A673 (cell line): ENCODE measurements at regions not wholly inside any gene's neighbourhood (a gene's known extent, or its start where the extent isn't known, plus 50 kb on each side); places are given as distances from the start of the nearest gene placed in this dataset.

ENCODE experiments used
- BruUV-seq: library from RNA; stranded (reverse); fragments of 400-500 nt; replicated peaks from 2 replicates; lab custom pipeline; 2021; lab: Mats Ljungman, UMichigan
- CTCF ChIA-PET: fragments of 300-600 bp; sonication (Branson Sonifier 250); formaldehyde crosslinking; loops from one replicate; lab custom pipeline; 2022; ENCODE audit warnings: antibody characterized with exemption; lab: Charles Lee
- POLR2A ChIA-PET: fragments of 300-600 bp; sonication (Branson Sonifier 250); formaldehyde crosslinking; loops from one replicate; lab custom pipeline; 2022; ENCODE audit warnings: antibody characterized with exemption; ENCODE audit not compliant: low non-redundant PET; lab: Charles Lee
- DNase-seq: peaks from one replicate; pipeline ENCODE4 v3.0.0-alpha.2; 2015; ENCODE audit warnings: low spot score
- H3K27ac ChIP-seq: fragments of 200-600 bp; sonication (generic); 2 replicates; pipeline ENCODE4 v1.5.1; 2016; ENCODE audit warnings: mixed run types, low read depth, mild to moderate bottlenecking, mixed read lengths, antibody characterized with exemption, low read length; ENCODE audit not compliant: poor library complexity, severe bottlenecking
- H3K27me3 ChIP-seq: fragments of 200-600 bp; sonication (generic); replicated peaks from 2 replicates; pipeline ENCODE4 v1.6.1; 2017; ENCODE audit warnings: mixed run types, low read depth, mild to moderate bottlenecking, mixed read lengths, antibody characterized with exemption, low read length; ENCODE audit not compliant: insufficient read depth, poor library complexity
- H3K36me3 ChIP-seq: fragments of 200-600 bp; sonication (generic); 2 replicates; pipeline ENCODE4 v1.6.1; 2016; ENCODE audit warnings: mixed run types, mild to moderate bottlenecking, mixed read lengths, antibody characterized with exemption, low read length; ENCODE audit not compliant: insufficient read depth, poor library complexity, severe bottlenecking
- H3K4me1 ChIP-seq: fragments of 200-600 bp; sonication (generic); 2 replicates; pipeline ENCODE4 v1.6.1; 2017; ENCODE audit warnings: mixed run types, mild to moderate bottlenecking, mixed read lengths, antibody characterized with exemption, low read length; ENCODE audit not compliant: insufficient read depth, poor library complexity, severe bottlenecking
- H3K4me3 ChIP-seq: fragments of 200-600 bp; sonication (generic); 2 replicates; pipeline ENCODE4 v1.5.1; 2016; ENCODE audit warnings: low read depth, mixed run types, mild to moderate bottlenecking, mixed read lengths, low read length; ENCODE audit not compliant: poor library complexity, severe bottlenecking
- H3K9me3 ChIP-seq: fragments of 200-600 bp; sonication (generic); 2 replicates; pipeline ENCODE4 v1.6.1; 2016; ENCODE audit warnings: mixed run types, low read depth, mild to moderate bottlenecking, mixed read lengths, antibody characterized with exemption, low read length; ENCODE audit not compliant: poor library complexity, severe bottlenecking
- EZH2 ChIP-seq: fragments of 200-600 bp; sonication (generic); IDR thresholded peaks from 2 replicates; pipeline ENCODE4 v1.6.1; 2017; ENCODE audit warnings: borderline replicate concordance, low read depth, mild to moderate bottlenecking, mixed read lengths, antibody characterized with exemption, low read length; ENCODE audit not compliant: poor library complexity, severe bottlenecking
- intact Hi-C: fragments of 100-400 bp; cut with micrococcal nuclease; formaldehyde crosslinking; loops from one replicate; pipeline ENCODE4 v1.10.0; 2022; ENCODE audit not compliant: unreplicated experiment
- TF ChIP-seq, protein P1 (sequence below): fragments of 300-800, 200-600 bp; sonication (generic); conservative IDR thresholded peaks from 2 replicates; pipeline ENCODE4 v1.5.1; 2017; ENCODE audit warnings: low read depth, mild to moderate bottlenecking, antibody characterized with exemption, low read length, moderate library complexity, mixed read lengths

- CTCF ChIA-PET: no interaction called here
- no peak overlapping the region for H3K27ac ChIP-seq
- H3K27me3 ChIP-seq: no peaks in the 10 kb centered on the region
- BruUV-seq: no TSS peak
- no peaks in the 10 kb centered on the region for H3K4me1 ChIP-seq
- POLR2A ChIA-PET: no interaction called here
- H3K4me3 ChIP-seq: no peak overlapping the region
- DNase-seq: no peak
- TF ChIP-seq EZH2: no peak
- TF ChIP-seq, protein P1, sequence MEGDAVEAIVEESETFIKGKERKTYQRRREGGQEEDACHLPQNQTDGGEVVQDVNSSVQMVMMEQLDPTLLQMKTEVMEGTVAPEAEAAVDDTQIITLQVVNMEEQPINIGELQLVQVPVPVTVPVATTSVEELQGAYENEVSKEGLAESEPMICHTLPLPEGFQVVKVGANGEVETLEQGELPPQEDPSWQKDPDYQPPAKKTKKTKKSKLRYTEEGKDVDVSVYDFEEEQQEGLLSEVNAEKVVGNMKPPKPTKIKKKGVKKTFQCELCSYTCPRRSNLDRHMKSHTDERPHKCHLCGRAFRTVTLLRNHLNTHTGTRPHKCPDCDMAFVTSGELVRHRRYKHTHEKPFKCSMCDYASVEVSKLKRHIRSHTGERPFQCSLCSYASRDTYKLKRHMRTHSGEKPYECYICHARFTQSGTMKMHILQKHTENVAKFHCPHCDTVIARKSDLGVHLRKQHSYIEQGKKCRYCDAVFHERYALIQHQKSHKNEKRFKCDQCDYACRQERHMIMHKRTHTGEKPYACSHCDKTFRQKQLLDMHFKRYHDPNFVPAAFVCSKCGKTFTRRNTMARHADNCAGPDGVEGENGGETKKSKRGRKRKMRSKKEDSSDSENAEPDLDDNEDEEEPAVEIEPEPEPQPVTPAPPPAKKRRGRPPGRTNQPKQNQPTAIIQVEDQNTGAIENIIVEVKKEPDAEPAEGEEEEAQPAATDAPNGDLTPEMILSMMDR: no peak
- H3K9me3 ChIP-seq: no peaks in the 10 kb centered on the region
- H3K36me3 ChIP-seq: no peaks in the 10 kb centered on the region
- intact Hi-C loops: no loop called here
Measured at GRCh38 chr6:88251301-88251700, 85.2 kb upstream of the CNR1 start.

DNA sequence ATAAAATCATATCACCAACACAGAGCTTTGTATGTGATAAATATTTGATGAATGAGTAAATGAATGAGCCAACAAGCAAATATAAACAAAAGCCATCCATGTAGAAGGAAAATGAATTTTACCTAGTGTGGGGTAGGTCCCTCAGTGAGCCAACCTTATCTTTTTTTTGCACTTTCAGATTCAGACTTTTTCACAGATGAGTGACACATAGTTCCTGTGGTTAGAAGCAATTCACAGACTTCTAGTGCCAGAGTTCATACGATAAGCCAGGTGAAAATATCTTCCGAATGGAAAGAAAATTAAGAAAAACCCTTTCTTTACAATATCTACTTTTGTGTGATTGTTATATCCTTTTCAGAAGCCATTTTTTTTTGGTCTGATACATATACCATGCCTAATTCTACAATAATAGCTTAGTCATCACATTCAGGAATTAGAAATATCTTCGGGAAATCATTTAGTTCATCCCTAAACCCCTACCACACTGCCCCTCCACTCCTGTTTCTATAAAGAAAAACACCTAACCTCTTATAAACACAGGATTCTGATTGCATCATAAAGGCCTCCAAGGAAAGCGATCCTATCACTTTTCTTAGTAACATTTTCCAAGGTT, 82.7 kb upstream of the CNR1 start:
- Histone ChIP-seq H3K36me3 (no peaks in the 10 kb centered on the region), H3K4me3 (no peak overlapping the region), H3K4me1 (no peaks in the 10 kb centered on the region), H3K27me3 (no peaks in the 10 kb centered on the region), H3K27ac (no peak overlapping the region), H3K9me3 (no peaks in the 10 kb centered on the region)
- no TSS peak for BruUV-seq
- POLR2A ChIA-PET: no interaction called here
- TF ChIP-seq, protein P1: no peak
- no peak for TF ChIP-seq EZH2
- CTCF ChIA-PET: no interaction called here
- DNase-seq: no peak
- intact Hi-C loops: no loop called here

GRCh38 chr6:88246654-88247053, 80.5 kb upstream of the CNR1 start:
- Histone ChIP-seq H3K27me3 (no peaks in the 10 kb centered on the region), H3K27ac (no peak overlapping the region), H3K36me3 (no peaks in the 10 kb centered on the region), H3K4me3 (no peak overlapping the region), H3K9me3 (no peaks in the 10 kb centered on the region), H3K4me1 (no peaks in the 10 kb centered on the region)
- no peak for TF ChIP-seq EZH2
- TF ChIP-seq, protein P1: no peak
- intact Hi-C loops: no loop called here
- DNase-seq: no peak
- ChIA-PET CTCF (no interaction called here), POLR2A (no interaction called here)
- no TSS peak for BruUV-seq
